ENCODE measurements at regions not wholly inside any gene's neighbourhood (a gene's known extent, or its start where the extent isn't known, plus 50 kb on each side); places are given as distances from the start of the nearest gene placed in this dataset.

- Histone ChIP-seq H3K36me3 (ENCODE audit: control insufficient read depth in 2 of 2, insufficient read depth in 2 of 2, low read length in 1 of 2) (no peaks in the 10 kb centered on the region), H3K4me1 (ENCODE audit: control insufficient read depth in 2 of 2, insufficient read depth in 2 of 2, low read length in 1 of 2) (no peaks in the 10 kb centered on the region), H3K27me3 (ENCODE audit: control insufficient read depth in 1 of 2, insufficient read depth in 2 of 2, low read length in 2 of 2) (no peaks in the 10 kb centered on the region), H3K4me3 (ENCODE audit: low read depth in 1 of 2, low read length in 2 of 2) (no peak overlapping the region), H3K27ac (ENCODE audit: low read depth in 2 of 2, low read length in 1 of 2) (peak overlapping the region in 1 of 2 donors; percentile 73), H3K9me3 (ENCODE audit: control insufficient read depth in 2 of 2, insufficient read depth in 1 of 2, low read depth in 1 of 2, low read length in 1 of 2) (no peaks in the 10 kb centered on the region)
- 60 to 72% methylated on average over 1 of the region's 1 CpG for WGBS, 2 donors
These were observed 191.1 kb upstream of the DMRT1 start for GRCh38 chr9:650362-650761.

- Histone ChIP-seq H3K36me3 (ENCODE audit: control insufficient read depth in 2 of 2, insufficient read depth in 2 of 2, low read length in 1 of 2) (no peaks in the 10 kb centered on the region), H3K27me3 (ENCODE audit: control insufficient read depth in 1 of 2, insufficient read depth in 2 of 2, low read length in 2 of 2) (no peaks in the 10 kb centered on the region), H3K4me3 (ENCODE audit: low read depth in 1 of 2, low read length in 2 of 2) (no peak overlapping the region), H3K4me1 (ENCODE audit: control insufficient read depth in 2 of 2, insufficient read depth in 2 of 2, low read length in 1 of 2) (peaks cover 0 to 6% of the 10 kb centered on the region in 2 donors), H3K27ac (ENCODE audit: low read depth in 2 of 2, low read length in 1 of 2) (no peak overlapping the region), H3K9me3 (ENCODE audit: control insufficient read depth in 2 of 2, insufficient read depth in 1 of 2, low read depth in 1 of 2, low read length in 1 of 2) (no peaks in the 10 kb centered on the region)
- WGBS, 2 donors, result 56 to 68% methylated on average over 2 of the region's 2 CpGs
These were observed 190.1 kb upstream of the DMRT1 start for GRCh38 chr9:651371-651770.

GRCh38 chr9:652914-653313 lies 188.6 kb upstream of the DMRT1 start:
- Histone ChIP-seq H3K27ac (ENCODE audit: low read depth in 2 of 2, low read length in 1 of 2) (peak overlapping the region in 1 of 2 donors; percentile 39), H3K4me3 (ENCODE audit: low read depth in 1 of 2, low read length in 2 of 2) (no peak overlapping the region), H3K27me3 (ENCODE audit: control insufficient read depth in 1 of 2, insufficient read depth in 2 of 2, low read length in 2 of 2) (no peaks in the 10 kb centered on the region), H3K9me3 (ENCODE audit: control insufficient read depth in 2 of 2, insufficient read depth in 1 of 2, low read depth in 1 of 2, low read length in 1 of 2) (no peaks in the 10 kb centered on the region), H3K4me1 (ENCODE audit: control insufficient read depth in 2 of 2, insufficient read depth in 2 of 2, low read length in 1 of 2) (peaks cover 0 to 8% of the 10 kb centered on the region in 2 donors), H3K36me3 (ENCODE audit: control insufficient read depth in 2 of 2, insufficient read depth in 2 of 2, low read length in 1 of 2) (no peaks in the 10 kb centered on the region)
- 55 to 75% methylated on average over 9 of the region's 9 CpGs for WGBS, 2 donors

DNA sequence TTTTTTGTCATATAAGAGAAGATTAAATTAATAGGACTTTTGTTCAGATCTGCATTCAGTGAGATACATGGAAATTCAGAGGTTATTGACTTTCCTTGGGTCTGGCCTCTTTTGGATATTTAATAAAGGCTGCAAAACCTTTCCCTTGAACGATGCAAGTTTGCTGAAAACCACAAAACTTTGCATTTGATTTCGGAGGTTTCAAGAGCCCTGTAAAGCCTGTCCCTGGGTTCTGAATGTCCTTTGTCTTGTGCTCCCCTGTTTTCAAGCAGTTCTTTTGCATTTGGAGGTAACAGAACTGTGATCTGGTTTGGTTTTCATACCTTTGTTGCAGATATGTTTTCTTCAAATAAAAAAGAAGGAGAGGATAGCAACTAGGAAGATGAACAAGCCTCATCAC lies 188.1 kb upstream of the DMRT1 start:
- peaks cover 0 to 8% of the 10 kb centered on the region in 2 donors for H3K4me1 ChIP-seq (ENCODE audit: control insufficient read depth in 2 of 2, insufficient read depth in 2 of 2, low read length in 1 of 2)

DNA sequence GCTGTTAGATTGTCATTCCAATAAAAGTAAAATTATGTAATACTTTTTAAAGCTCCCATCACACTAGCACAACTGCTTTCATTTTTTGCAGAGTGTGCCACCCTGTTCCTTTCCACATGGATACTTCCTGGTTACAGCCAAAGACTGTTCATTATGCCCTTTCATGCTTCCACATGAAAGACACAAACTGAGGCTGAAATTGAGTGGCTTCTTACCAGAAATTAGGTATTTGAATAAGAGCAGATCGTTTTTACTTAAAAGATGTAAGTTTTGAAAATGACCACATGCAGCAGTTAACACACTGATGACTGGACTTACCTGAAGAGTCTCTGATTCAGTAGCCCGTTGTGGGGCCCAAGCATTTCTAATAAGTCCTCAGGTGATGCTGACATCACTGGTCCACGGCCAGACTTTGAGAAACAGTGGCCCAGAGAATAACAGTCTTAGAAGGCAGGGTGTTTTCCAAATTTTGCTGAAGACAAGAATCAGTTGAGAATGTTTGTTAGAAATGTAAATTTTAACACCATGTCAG lies 187.6 kb upstream of the DMRT1 start:
- Histone ChIP-seq H3K9me3 (ENCODE audit: control insufficient read depth in 2 of 2, insufficient read depth in 1 of 2, low read depth in 1 of 2, low read length in 1 of 2) (no peaks in the 10 kb centered on the region), H3K36me3 (ENCODE audit: control insufficient read depth in 2 of 2, insufficient read depth in 2 of 2, low read length in 1 of 2) (no peaks in the 10 kb centered on the region), H3K4me3 (ENCODE audit: low read depth in 1 of 2, low read length in 2 of 2) (no peak overlapping the region), H3K27ac (ENCODE audit: low read depth in 2 of 2, low read length in 1 of 2) (peak overlapping the region in 1 of 2 donors; percentile 18), H3K27me3 (ENCODE audit: control insufficient read depth in 1 of 2, insufficient read depth in 2 of 2, low read length in 2 of 2) (no peaks in the 10 kb centered on the region), H3K4me1 (ENCODE audit: control insufficient read depth in 2 of 2, insufficient read depth in 2 of 2, low read length in 1 of 2) (peaks cover 0 to 8% of the 10 kb centered on the region in 2 donors)
- 45 to 48% methylated on average over 3 of the region's 3 CpGs for WGBS, 2 donors

More for the DNA sequence above, 188.1 kb upstream of the DMRT1 start:
- no peaks in the 10 kb centered on the region for H3K9me3 ChIP-seq (ENCODE audit: control insufficient read depth in 2 of 2, insufficient read depth in 1 of 2, low read depth in 1 of 2, low read length in 1 of 2)
- H3K4me3 ChIP-seq (ENCODE audit: low read depth in 1 of 2, low read length in 2 of 2), result no peak overlapping the region
- no peaks in the 10 kb centered on the region for H3K27me3 ChIP-seq (ENCODE audit: control insufficient read depth in 1 of 2, insufficient read depth in 2 of 2, low read length in 2 of 2)
- H3K36me3 ChIP-seq (ENCODE audit: control insufficient read depth in 2 of 2, insufficient read depth in 2 of 2, low read length in 1 of 2), result no peaks in the 10 kb centered on the region
- H3K27ac ChIP-seq (ENCODE audit: low read depth in 2 of 2, low read length in 1 of 2), result peak overlapping the region in 1 of 2 donors; percentile 39
- WGBS, 2 donors, result 56 to 59% methylated on average over 2 of the region's 2 CpGs

- 34 to 45% methylated on average over 5 of the region's 5 CpGs for WGBS, 2 donors
- Histone ChIP-seq H3K9me3 (ENCODE audit: control insufficient read depth in 2 of 2, insufficient read depth in 1 of 2, low read depth in 1 of 2, low read length in 1 of 2) (peaks cover 0 to 2% of the 10 kb centered on the region in 2 donors), H3K4me1 (ENCODE audit: control insufficient read depth in 2 of 2, insufficient read depth in 2 of 2, low read length in 1 of 2) (peaks cover 0 to 8% of the 10 kb centered on the region in 2 donors), H3K36me3 (ENCODE audit: control insufficient read depth in 2 of 2, insufficient read depth in 2 of 2, low read length in 1 of 2) (no peaks in the 10 kb centered on the region), H3K4me3 (ENCODE audit: low read depth in 1 of 2, low read length in 2 of 2) (no peak overlapping the region), H3K27me3 (ENCODE audit: control insufficient read depth in 1 of 2, insufficient read depth in 2 of 2, low read length in 2 of 2) (no peaks in the 10 kb centered on the region), H3K27ac (ENCODE audit: low read depth in 2 of 2, low read length in 1 of 2) (peak overlapping the region; percentile 37 to 53)
These were observed 185.6 kb upstream of the DMRT1 start for GRCh38 chr9:655875-656274.

- 49 to 57% methylated on average over 3 of the region's 3 CpGs for WGBS, 2 donors
- Histone ChIP-seq H3K4me3 (ENCODE audit: low read depth in 1 of 2, low read length in 2 of 2) (no peak overlapping the region), H3K27me3 (ENCODE audit: control insufficient read depth in 1 of 2, insufficient read depth in 2 of 2, low read length in 2 of 2) (no peaks in the 10 kb centered on the region), H3K27ac (ENCODE audit: low read depth in 2 of 2, low read length in 1 of 2) (no peak overlapping the region), H3K4me1 (ENCODE audit: control insufficient read depth in 2 of 2, insufficient read depth in 2 of 2, low read length in 1 of 2) (peaks cover 0 to 8% of the 10 kb centered on the region in 2 donors), H3K9me3 (ENCODE audit: control insufficient read depth in 2 of 2, insufficient read depth in 1 of 2, low read depth in 1 of 2, low read length in 1 of 2) (peaks cover 0 to 2% of the 10 kb centered on the region in 2 donors), H3K36me3 (ENCODE audit: control insufficient read depth in 2 of 2, insufficient read depth in 2 of 2, low read length in 1 of 2) (no peaks in the 10 kb centered on the region)
These were observed 184.4 kb upstream of the DMRT1 start for GRCh38 chr9:656926-657568.

GRCh38 chr9:659286-659685 lies 182.2 kb upstream of the DMRT1 start:
- Histone ChIP-seq H3K27ac (ENCODE audit: low read depth in 2 of 2, low read length in 1 of 2) (no peak overlapping the region), H3K4me3 (ENCODE audit: low read depth in 1 of 2, low read length in 2 of 2) (no peak overlapping the region), H3K27me3 (ENCODE audit: control insufficient read depth in 1 of 2, insufficient read depth in 2 of 2, low read length in 2 of 2) (no peaks in the 10 kb centered on the region), H3K9me3 (ENCODE audit: control insufficient read depth in 2 of 2, insufficient read depth in 1 of 2, low read depth in 1 of 2, low read length in 1 of 2) (peaks cover 0 to 2% of the 10 kb centered on the region in 2 donors), H3K36me3 (ENCODE audit: control insufficient read depth in 2 of 2, insufficient read depth in 2 of 2, low read length in 1 of 2) (no peaks in the 10 kb centered on the region), H3K4me1 (ENCODE audit: control insufficient read depth in 2 of 2, insufficient read depth in 2 of 2, low read length in 1 of 2) (peaks cover 0 to 11% of the 10 kb centered on the region in 2 donors)
- WGBS, 2 donors, result 88 to 98% methylated on average over 5 of the region's 5 CpGs

- 44 to 66% methylated on average over 2 of the region's 2 CpGs for WGBS, 2 donors
- peaks cover 0 to 2% of the 10 kb centered on the region in 2 donors for H3K9me3 ChIP-seq (ENCODE audit: control insufficient read depth in 2 of 2, insufficient read depth in 1 of 2, low read depth in 1 of 2, low read length in 1 of 2)
- H3K27ac ChIP-seq (ENCODE audit: low read depth in 2 of 2, low read length in 1 of 2), result no peak overlapping the region
- no peaks in the 10 kb centered on the region for H3K36me3 ChIP-seq (ENCODE audit: control insufficient read depth in 2 of 2, insufficient read depth in 2 of 2, low read length in 1 of 2)
- no peaks in the 10 kb centered on the region for H3K27me3 ChIP-seq (ENCODE audit: control insufficient read depth in 1 of 2, insufficient read depth in 2 of 2, low read length in 2 of 2)
- H3K4me1 ChIP-seq (ENCODE audit: control insufficient read depth in 2 of 2, insufficient read depth in 2 of 2, low read length in 1 of 2), result peaks cover 0 to 11% of the 10 kb centered on the region in 2 donors
- H3K4me3 ChIP-seq (ENCODE audit: low read depth in 1 of 2, low read length in 2 of 2), result no peak overlapping the region
These were observed 181.3 kb upstream of the DMRT1 start for GRCh38 chr9:660227-660626.

- no peak overlapping the region for H3K27ac ChIP-seq (ENCODE audit: low read depth in 2 of 2, low read length in 1 of 2)
- 19 to 21% methylated on average over 3 of the region's 3 CpGs for WGBS, 2 donors
These were observed 178.0 kb upstream of the DMRT1 start for GRCh38 chr9:663541-663940.

More at GRCh38 chr9:663541-663940, 178.0 kb upstream of the DMRT1 start:
- peaks cover 0 to 2% of the 10 kb centered on the region in 2 donors for H3K9me3 ChIP-seq (ENCODE audit: control insufficient read depth in 2 of 2, insufficient read depth in 1 of 2, low read depth in 1 of 2, low read length in 1 of 2)
- H3K4me1 ChIP-seq (ENCODE audit: control insufficient read depth in 2 of 2, insufficient read depth in 2 of 2, low read length in 1 of 2), result peaks cover 0 to 4% of the 10 kb centered on the region in 2 donors
- H3K36me3 ChIP-seq (ENCODE audit: control insufficient read depth in 2 of 2, insufficient read depth in 2 of 2, low read length in 1 of 2), result no peaks in the 10 kb centered on the region
- H3K27me3 ChIP-seq (ENCODE audit: control insufficient read depth in 1 of 2, insufficient read depth in 2 of 2, low read length in 2 of 2), result no peaks in the 10 kb centered on the region
- no peak overlapping the region for H3K4me3 ChIP-seq (ENCODE audit: low read depth in 1 of 2, low read length in 2 of 2)

All from esophagus (tissue), 2 donors.